K562 (cell line): ENCODE measurements at regions not wholly inside any gene's neighbourhood (a gene's known extent, or its start where the extent isn't known, plus 50 kb on each side); places are given as distances from the start of the nearest gene placed in this dataset.

ENCODE experiments used
- ATAC-seq: fragments of 200-7000 bp; cut with Tn5 transposase; 3 replicates; pipeline ENCODE4 v1.9.1; 2020; ENCODE audit warnings: moderate library complexity
- BruUV-seq: library from RNA; stranded (reverse); fragments of 400-500 nt; replicated peaks from 2 replicates; lab custom pipeline; 2021; lab: Mats Ljungman, UMichigan
- CTCF ChIA-PET: fragments of 300-600 bp; formaldehyde crosslinking; extraction: SDS; loops from one replicate; lab custom pipeline; 2021; ENCODE audit warnings: low intra/inter-chr PET ratio; lab: Yijun Ruan, JAX
- POLR2A ChIA-PET: fragments of 300-600, 350-650 bp; sonication (Branson Sonifier 250); formaldehyde crosslinking; extraction: SDS; loops from one replicate; lab custom pipeline; 2021; ENCODE audit warnings: antibody characterized with exemption, inconsistent platforms; lab: Yijun Ruan, JAX
- DNase-seq, 4 experiments: peaks; one replicate each; pipeline versions ENCODE4 v3.0.0 to v3.0.0-alpha.2; 2011 to 2018; ENCODE audit warnings: low spot score in 3 of 4, mixed read lengths in 3 of 4; ENCODE audit errors: extremely low read depth in 1 of 4
- FAIRE-seq: peaks from 2 replicates; lab custom pipeline; 2011; peaks lifted over from hg19 to GRCh38; lab: Jason Lieb, UNC
- H2AFZ ChIP-seq: 2 replicates; pipeline ENCODE4 v1.6.0; 2011; ENCODE audit warnings: low read depth, low read length, control low read depth, inconsistent platforms
- H3K27ac ChIP-seq: fragments of 200-600 bp; 3 replicates; pipeline ENCODE4 v1.8.0; 2011; ENCODE audit warnings: low read depth, mild to moderate bottlenecking, control low read depth, inconsistent platforms, low read length, moderate library complexity, mixed read lengths; ENCODE audit errors: extremely low read depth
- H3K27me3 ChIP-seq, 2 experiments: fragments of 300-600 bp in 1 of 2; 2 replicates in 1 of 2; 3 replicates in 1 of 2; pipeline versions ENCODE4 v1.6.0 to v1.8.0; 2011; ENCODE audit warnings: inconsistent platforms in 2 of 2, low read length in 2 of 2, mild to moderate bottlenecking in 1 of 2, mixed read lengths in 1 of 2, moderate library complexity in 1 of 2; ENCODE audit not compliant: control insufficient read depth in 2 of 2, insufficient read depth in 2 of 2
- H3K36me3 ChIP-seq: fragments of 300-600 bp; 3 replicates; pipeline ENCODE4 v1.8.0; 2011; ENCODE audit warnings: mild to moderate bottlenecking, low read length, inconsistent platforms; ENCODE audit not compliant: control insufficient read depth, insufficient read depth
- H3K4me1 ChIP-seq, 2 experiments: fragments of 200-600 bp in 1 of 2; replicated peaks in 1 of 2; 2 replicates in 1 of 2; 3 replicates in 1 of 2; pipeline versions ENCODE4 v1.5.1 to v1.8.0; 2011; ENCODE audit warnings: inconsistent platforms in 2 of 2, low read length in 2 of 2, mild to moderate bottlenecking in 1 of 2, mixed read lengths in 1 of 2, moderate library complexity in 1 of 2; ENCODE audit not compliant: control insufficient read depth in 2 of 2, insufficient read depth in 2 of 2
- H3K4me2 ChIP-seq: 2 replicates; pipeline ENCODE4 v1.6.1; 2011; ENCODE audit warnings: low read length, control low read depth, inconsistent platforms, mixed read lengths; ENCODE audit not compliant: insufficient read depth
- H3K4me3 ChIP-seq: fragments of 200-600 bp; sonication (generic), shearing (Covaris generic); 2 replicates; pipeline ENCODE4 v1.5.1; 2016; ENCODE audit warnings: control low read depth, inconsistent platforms
- H3K79me2 ChIP-seq: fragments of 200-600 bp; 3 replicates; pipeline ENCODE4 v1.8.0; 2011; ENCODE audit warnings: low read length, inconsistent platforms; ENCODE audit not compliant: control insufficient read depth, insufficient read depth
- H3K9ac ChIP-seq, 2 experiments: 2 replicates each; pipeline versions ENCODE4 v1.6.0 to v1.6.1; 2011; ENCODE audit warnings: low read depth in 2 of 2, low read length in 2 of 2, control low read depth in 1 of 2, inconsistent platforms in 1 of 2, mild to moderate bottlenecking in 1 of 2, mixed read lengths in 1 of 2; ENCODE audit not compliant: insufficient read depth in 1 of 2
- H3K9me1 ChIP-seq: one replicate; pipeline ENCODE4 v1.6.0; 2011; ENCODE audit warnings: inconsistent platforms, mild to moderate bottlenecking, low read length, moderate library complexity; ENCODE audit not compliant: control insufficient read depth, insufficient read depth
- H3K9me3 ChIP-seq: replicated peaks from 2 replicates; pipeline ENCODE4 v1.5.1; 2011; ENCODE audit warnings: low read depth, low read length, inconsistent platforms; ENCODE audit not compliant: control insufficient read depth, insufficient read depth
- H4K20me1 ChIP-seq: replicated peaks from 2 replicates; pipeline ENCODE4 v1.6.1; 2011; ENCODE audit warnings: low read length, inconsistent platforms, mixed read lengths; ENCODE audit not compliant: control insufficient read depth, insufficient read depth
- ERF ChIP-seq: fragments of 450-650 bp; formaldehyde crosslinking; IDR thresholded peaks from 2 replicates; pipeline ENCODE4 v1.4.0; 2020; ENCODE audit warnings: mild to moderate bottlenecking, mixed read lengths
- MTF1 ChIP-seq: fragments of 250-450 bp; sonication (Bioruptor Pico); IDR thresholded peaks from 2 replicates; pipeline ENCODE4 v1.9.0; 2021; ENCODE audit warnings: moderate library complexity, mild to moderate bottlenecking, inconsistent platforms, borderline replicate concordance
- SUPT5H ChIP-seq: fragments of 450-650 bp; IDR thresholded peaks from 2 replicates; pipeline ENCODE4 v1.6.1; 2016
- ZNF408 ChIP-seq: fragments of 250-450 bp; sonication (Bioruptor Pico); IDR thresholded peaks from 2 replicates; pipeline ENCODE4 v1.4.0; 2020; ENCODE audit warnings: low read depth, mild to moderate bottlenecking, moderate library complexity
- whole genome bisulfite sequencing: fragments of 100-300 bp; shearing (Covaris generic); methylation state at CpG from one replicate; pipeline ENCODE4 v1.1.6; 2016; ENCODE audit warnings: low coverage, mixed read lengths; ENCODE audit not compliant: insufficient coverage; ENCODE audit errors: missing lambda C conversion rate; 5-methylcytosine and 5-hydroxymethylcytosine counted together
- in situ Hi-C: fragments of 300-500 bp; cut with MboI; formaldehyde crosslinking; loops from 4 replicates; pipeline ENCODE4 v1.15.0; 2018; ENCODE audit warnings: inconsistent platforms, mixed read lengths
- intact Hi-C: fragments of 100-400 bp; cut with micrococcal nuclease; formaldehyde crosslinking; loops from 2 replicates; pipeline ENCODE4 v1.14.2; 2022
- TF ChIP-seq, protein P1 (sequence below): fragments of 450-650 bp; conservative IDR thresholded peaks from 2 replicates; pipeline ENCODE4 v1.6.1; 2016; ENCODE audit warnings: missing genetic modification characterization, low read depth, mild to moderate bottlenecking, missing compliant biosample characterization, moderate library complexity
- TF ChIP-seq, protein P2 (sequence below): conservative IDR thresholded peaks from 2 replicates; pipeline ENCODE4 v1.6.1; 2011; ENCODE audit warnings: low read depth, mild to moderate bottlenecking, low read length; ENCODE audit not compliant: control insufficient read depth
- TF ChIP-seq, protein P3 (sequence below): fragments of 450-650 bp; formaldehyde crosslinking; IDR thresholded peaks from 2 replicates; pipeline ENCODE4 v1.4.0; 2022; ENCODE audit warnings: mild to moderate bottlenecking, moderate library complexity
- TF ChIP-seq, protein P4 (sequence below): fragments of 250-450 bp; sonication (Bioruptor Pico); IDR thresholded peaks from 2 replicates; pipeline ENCODE4 v1.5.0; 2021

GRCh38 chr1:55712148-55712547, 497.0 kb upstream of the USP24 start (continued):
- TF ChIP-seq ZNF408 (CRISPR knock-in tag) (no peak), MTF1 (CRISPR knock-in tag) (no peak)
- TF ChIP-seq, protein P1, sequence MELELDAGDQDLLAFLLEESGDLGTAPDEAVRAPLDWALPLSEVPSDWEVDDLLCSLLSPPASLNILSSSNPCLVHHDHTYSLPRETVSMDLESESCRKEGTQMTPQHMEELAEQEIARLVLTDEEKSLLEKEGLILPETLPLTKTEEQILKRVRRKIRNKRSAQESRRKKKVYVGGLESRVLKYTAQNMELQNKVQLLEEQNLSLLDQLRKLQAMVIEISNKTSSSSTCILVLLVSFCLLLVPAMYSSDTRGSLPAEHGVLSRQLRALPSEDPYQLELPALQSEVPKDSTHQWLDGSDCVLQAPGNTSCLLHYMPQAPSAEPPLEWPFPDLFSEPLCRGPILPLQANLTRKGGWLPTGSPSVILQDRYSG: no peak
- TF ChIP-seq, protein P2, sequence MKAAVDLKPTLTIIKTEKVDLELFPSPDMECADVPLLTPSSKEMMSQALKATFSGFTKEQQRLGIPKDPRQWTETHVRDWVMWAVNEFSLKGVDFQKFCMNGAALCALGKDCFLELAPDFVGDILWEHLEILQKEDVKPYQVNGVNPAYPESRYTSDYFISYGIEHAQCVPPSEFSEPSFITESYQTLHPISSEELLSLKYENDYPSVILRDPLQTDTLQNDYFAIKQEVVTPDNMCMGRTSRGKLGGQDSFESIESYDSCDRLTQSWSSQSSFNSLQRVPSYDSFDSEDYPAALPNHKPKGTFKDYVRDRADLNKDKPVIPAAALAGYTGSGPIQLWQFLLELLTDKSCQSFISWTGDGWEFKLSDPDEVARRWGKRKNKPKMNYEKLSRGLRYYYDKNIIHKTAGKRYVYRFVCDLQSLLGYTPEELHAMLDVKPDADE: no peak

GRCh38 chr1:55708781-55709180, 493.6 kb upstream of the USP24 start:
- no peaks in the 10 kb centered on the region for H3K36me3 ChIP-seq
- in situ Hi-C loops (no loop called here), intact Hi-C loops (no loop called here)
- H3K4me1 ChIP-seq: no peaks in the 10 kb centered on the region
- H2AFZ ChIP-seq: no peak overlapping the region
- BruUV-seq: no TSS peak
- ATAC-seq (no peak), DNase-seq (no peak), FAIRE-seq (no peak)
- H3K4me3 ChIP-seq: no peak overlapping the region
- H3K79me2 ChIP-seq: no peaks in the 10 kb centered on the region
- ChIA-PET CTCF (no interaction called here), POLR2A (no interaction called here)
- H3K27ac ChIP-seq: no peak overlapping the region
- no peaks in the 10 kb centered on the region for H3K27me3 ChIP-seq
- no peak overlapping the region for H3K9ac ChIP-seq
- H4K20me1 ChIP-seq: no peaks in the 10 kb centered on the region
- H3K9me3 ChIP-seq: no peaks in the 10 kb centered on the region
- WGBS: 0% methylated on average over 3 of the region's 3 CpGs
- H3K9me1 ChIP-seq: no peaks in the 10 kb centered on the region
- no peak overlapping the region for H3K4me2 ChIP-seq
- TF ChIP-seq, protein P3, sequence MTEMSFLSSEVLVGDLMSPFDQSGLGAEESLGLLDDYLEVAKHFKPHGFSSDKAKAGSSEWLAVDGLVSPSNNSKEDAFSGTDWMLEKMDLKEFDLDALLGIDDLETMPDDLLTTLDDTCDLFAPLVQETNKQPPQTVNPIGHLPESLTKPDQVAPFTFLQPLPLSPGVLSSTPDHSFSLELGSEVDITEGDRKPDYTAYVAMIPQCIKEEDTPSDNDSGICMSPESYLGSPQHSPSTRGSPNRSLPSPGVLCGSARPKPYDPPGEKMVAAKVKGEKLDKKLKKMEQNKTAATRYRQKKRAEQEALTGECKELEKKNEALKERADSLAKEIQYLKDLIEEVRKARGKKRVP (CRISPR knock-in tag): no peak
- TF ChIP-seq, protein P4, sequence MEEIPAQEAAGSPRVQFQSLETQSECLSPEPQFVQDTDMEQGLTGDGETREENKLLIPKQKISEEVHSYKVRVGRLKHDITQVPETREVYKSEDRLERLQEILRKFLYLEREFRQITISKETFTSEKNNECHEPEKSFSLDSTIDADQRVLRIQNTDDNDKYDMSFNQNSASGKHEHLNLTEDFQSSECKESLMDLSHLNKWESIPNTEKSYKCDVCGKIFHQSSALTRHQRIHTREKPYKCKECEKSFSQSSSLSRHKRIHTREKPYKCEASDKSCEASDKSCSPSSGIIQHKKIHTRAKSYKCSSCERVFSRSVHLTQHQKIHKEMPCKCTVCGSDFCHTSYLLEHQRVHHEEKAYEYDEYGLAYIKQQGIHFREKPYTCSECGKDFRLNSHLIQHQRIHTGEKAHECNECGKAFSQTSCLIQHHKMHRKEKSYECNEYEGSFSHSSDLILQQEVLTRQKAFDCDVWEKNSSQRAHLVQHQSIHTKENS (CRISPR knock-in tag): no peak
- TF ChIP-seq ERF (CRISPR knock-in tag) (no peak), SUPT5H (no peak)
